NCI-H748 (cell line): ENCODE measurements at regions not wholly inside any gene's neighbourhood (a gene's known extent, or its start where the extent isn't known, plus 50 kb on each side); places are given as distances from the start of the nearest gene placed in this dataset.
"Not testable (repeated sequence)": the region's sequence is repeated elsewhere in the genome, so short reads cannot be mapped to it uniquely, and the experiment has no call there.

ENCODE experiments used
- DNase-seq: peaks from one replicate; lab custom pipeline; 2025; ENCODE audit not compliant: unreplicated experiment; lab: John Stamatoyannopoulos, UW

- no peak for DNase-seq
Observed at GRCh38 chr10:125252937-125253336, 92.6 kb upstream of the CTBP2 start.

- DNase-seq: not testable (repeated sequence)
Observed at GRCh38 chr10:125250834-125251233, 90.5 kb upstream of the CTBP2 start.

- no peak for DNase-seq
Observed at GRCh38 chr10:125249948-125250347, 89.6 kb upstream of the CTBP2 start.

GRCh38 chr10:125248489-125248888, 88.1 kb upstream of the CTBP2 start:
- DNase-seq: no peak

- no peak for DNase-seq
Observed at GRCh38 chr10:125247576-125247975, 87.2 kb upstream of the CTBP2 start.

GRCh38 chr10:125243532-125244253, 83.3 kb upstream of the CTBP2 start:
- no peak for DNase-seq

- no peak for DNase-seq
Observed at GRCh38 chr10:125238682-125239081, 78.3 kb upstream of the CTBP2 start.

DNA sequence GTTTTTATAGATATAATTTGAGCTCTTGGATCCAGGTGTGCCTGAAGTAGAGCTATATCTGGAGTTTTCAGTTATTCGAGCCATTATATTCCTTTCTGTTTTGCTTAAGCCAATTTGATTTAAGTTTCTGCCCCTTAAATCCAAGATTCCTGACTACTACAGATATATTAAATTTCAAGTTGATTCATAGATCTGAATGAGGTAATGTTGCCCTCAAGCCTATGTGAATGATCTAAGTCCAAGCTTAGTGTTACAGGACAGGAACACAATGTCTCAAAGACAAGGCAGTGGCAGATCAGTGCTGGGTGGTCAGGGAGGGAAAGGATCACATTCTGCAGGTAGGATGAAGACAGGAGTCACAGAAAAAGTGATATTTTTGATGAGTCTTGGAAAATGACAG, 75.7 kb upstream of the CTBP2 start:
- DNase-seq: no peak

DNA sequence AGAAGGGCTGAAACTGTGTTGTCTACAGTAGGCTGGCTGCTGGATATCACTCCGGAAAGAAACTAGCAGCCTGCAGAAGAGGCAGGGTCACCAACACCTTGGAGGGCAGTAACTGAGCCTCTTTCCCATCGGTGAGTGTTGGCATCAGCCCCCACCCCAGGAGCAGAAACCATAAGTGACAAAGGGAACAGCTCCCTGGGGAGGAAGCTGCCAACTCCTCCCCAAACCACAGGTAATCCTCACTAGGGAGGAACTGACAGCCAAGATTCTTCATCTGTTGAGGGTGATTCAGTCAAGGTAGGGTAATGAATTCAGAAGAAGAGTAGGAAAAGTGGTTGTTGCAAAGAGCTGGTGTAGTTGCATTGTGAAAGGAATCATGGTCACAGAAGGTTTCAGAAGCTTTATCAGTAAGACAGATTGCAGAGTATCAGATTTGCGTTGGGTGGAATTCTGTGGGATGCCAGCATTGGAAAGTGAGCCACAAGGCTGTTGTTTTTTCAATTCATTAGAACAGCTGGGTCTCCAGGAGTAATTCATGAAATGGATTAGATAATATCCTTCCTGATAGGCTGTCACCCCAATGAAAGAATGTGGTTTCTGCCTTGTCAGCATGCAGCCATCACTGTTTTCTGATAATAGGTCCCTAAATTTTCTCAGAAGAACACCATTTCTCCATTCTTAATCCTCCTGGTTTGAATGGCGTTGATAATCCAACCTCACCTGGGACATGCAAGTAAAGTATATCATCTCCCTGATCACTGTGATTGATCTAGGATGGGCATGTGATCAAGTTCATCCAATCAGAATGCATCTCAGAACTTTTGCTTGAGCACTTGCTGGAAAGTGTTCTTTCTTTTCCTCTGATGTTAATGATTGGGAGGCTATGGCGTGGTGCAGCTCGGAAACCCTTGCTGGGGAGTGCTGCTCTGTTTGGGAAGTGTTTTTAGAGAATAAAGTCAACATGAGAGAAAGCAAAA, 75.0 kb upstream of the CTBP2 start:
- DNase-seq: no peak

GRCh38 chr10:125234576-125234975, 74.2 kb upstream of the CTBP2 start:
- DNase-seq: not testable (repeated sequence)

DNA sequence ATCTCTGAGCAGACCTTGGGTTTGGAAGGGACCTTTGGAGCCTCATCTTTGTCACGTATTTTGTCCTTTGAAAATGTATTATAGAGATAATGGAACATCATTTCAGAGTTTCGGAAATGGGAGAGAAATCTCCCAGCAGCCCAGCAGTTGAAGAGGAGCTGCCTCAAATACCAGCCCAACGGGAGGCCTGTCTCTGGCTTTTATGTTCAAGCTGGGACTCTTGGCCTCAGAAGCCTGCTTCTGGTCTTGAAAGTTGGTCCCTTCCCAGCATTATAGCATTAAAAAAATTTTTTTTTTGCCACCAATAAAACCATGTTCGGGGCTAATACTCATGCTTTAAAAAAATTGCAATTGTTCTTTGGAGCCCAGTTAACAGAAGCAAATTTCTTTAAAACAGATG, 73.4 kb upstream of the CTBP2 start:
- no peak for DNase-seq

- no peak for DNase-seq
Observed at GRCh38 chr10:125232841-125233240, 72.5 kb upstream of the CTBP2 start.

GRCh38 chr10:125231813-125232475, 71.6 kb upstream of the CTBP2 start:
- no peak for DNase-seq

- DNase-seq: no peak
Observed at GRCh38 chr10:125231116-125231812, 70.9 kb upstream of the CTBP2 start.

GRCh38 chr10:125230251-125230650, 69.9 kb upstream of the CTBP2 start:
- DNase-seq: no peak

GRCh38 chr10:125228245-125228940, 68.0 kb upstream of the CTBP2 start:
- not testable (repeated sequence) for DNase-seq

- DNase-seq: no peak
Observed at GRCh38 chr10:125227546-125227945, 67.2 kb upstream of the CTBP2 start.

- DNase-seq: no peak
Observed at GRCh38 chr10:125226823-125227222, 66.5 kb upstream of the CTBP2 start.

DNA sequence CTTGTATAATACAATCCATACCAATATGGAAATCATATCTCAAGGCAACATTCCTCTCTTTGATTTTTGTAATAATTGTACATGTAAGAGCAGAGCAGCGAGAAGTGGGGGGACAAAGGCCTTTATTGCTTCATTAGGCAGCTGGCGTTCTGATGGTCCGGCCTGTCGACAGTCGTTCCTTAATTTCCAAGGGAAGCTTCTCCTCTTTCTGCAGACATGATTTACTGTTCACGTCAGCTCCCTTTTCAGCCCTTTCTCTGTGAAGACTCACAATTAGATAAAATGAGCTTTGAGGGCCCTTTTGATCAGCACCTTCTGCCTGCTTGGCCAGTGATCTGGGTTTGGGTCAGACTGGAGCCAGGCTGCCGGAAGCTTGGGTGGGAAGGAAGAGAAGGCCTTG, 65.6 kb upstream of the CTBP2 start:
- DNase-seq: no peak

- DNase-seq: no peak
Observed at GRCh38 chr10:125225051-125225450, 64.7 kb upstream of the CTBP2 start.
